Prostate gland (tissue), 2 donors: ENCODE measurements at regions not wholly inside any gene's neighbourhood (a gene's known extent, or its start where the extent isn't known, plus 50 kb on each side); places are given as distances from the start of the nearest gene placed in this dataset.

Source experiments
- CTCF ChIP-seq, 4 experiments: fragments of 200-600 bp in 2 of 4; fragments of 450-650 bp in 2 of 4; sonication (generic) in 2 of 4; IDR thresholded peaks; 1 replicate in 3 of 4; 2 replicates in 1 of 4; pipeline ENCODE4 v1.5.1; 2016 to 2019; ENCODE audit warnings: antibody characterized with exemption in 4 of 4, mild to moderate bottlenecking in 2 of 4, moderate library complexity in 2 of 4
- POLR2A ChIP-seq: fragments of 450-650 bp; IDR thresholded peaks from one replicate; pipeline ENCODE4 v1.6.1; 2016; ENCODE audit warnings: antibody characterized with exemption, mild to moderate bottlenecking
- POLR2AphosphoS5 ChIP-seq: sonication (generic); formaldehyde crosslinking; IDR thresholded peaks from one replicate; pipeline ENCODE4 v1.6.1; 2017; ENCODE audit warnings: antibody characterized with exemption

DNA sequence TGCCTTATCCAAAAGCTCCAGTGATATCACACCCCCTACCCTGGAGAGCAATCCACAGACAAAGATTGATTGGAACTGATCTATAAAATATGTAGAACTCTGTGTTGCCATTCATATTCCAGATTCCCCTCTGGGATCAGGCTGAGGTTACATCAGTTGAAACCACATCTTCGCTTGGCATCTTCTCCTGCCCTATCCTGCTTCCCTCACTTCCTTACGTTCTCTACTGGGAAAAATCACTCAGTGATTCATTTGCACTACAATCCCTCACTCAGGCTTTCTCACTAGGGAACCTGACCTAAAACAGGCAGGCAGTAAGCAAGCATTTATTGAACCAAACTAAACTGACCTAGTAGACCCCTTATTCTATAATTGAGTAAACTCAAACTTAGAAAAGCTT, 111.7 kb downstream of the ESM1 start:
- TF ChIP-seq CTCF (IDR thresholded peaks at IDR 0.05) (no peak), POLR2A (no peak), POLR2AphosphoS5 (no peak)
